ENCODE measurements at regions not wholly inside any gene's neighbourhood (a gene's known extent, or its start where the extent isn't known, plus 50 kb on each side); places are given as distances from the start of the nearest gene placed in this dataset.
"Not testable (repeated sequence)": the region's sequence is repeated elsewhere in the genome, so short reads cannot be mapped to it uniquely, and the experiment has no call there.

- no peaks in the 10 kb centered on the region for H4K20me1 ChIP-seq (ENCODE audit: control insufficient read depth, extremely low read depth, insufficient read depth, low read length)
- no peak overlapping the region for H3K4me2 ChIP-seq (ENCODE audit: extremely low read depth, insufficient read depth, low read length)
- H3K9ac ChIP-seq (ENCODE audit: insufficient read depth, low read length), result no peak overlapping the region
- H3K4me1 ChIP-seq (ENCODE audit: control insufficient read depth, extremely low read depth, insufficient read depth, low read length), result peaks cover 6% of the 10 kb centered on the region
- H3K27ac ChIP-seq (ENCODE audit: insufficient read depth, low read length), result no peak overlapping the region
- no peak overlapping the region for H3K4me3 ChIP-seq (replicated peaks in 1 of 4; ENCODE audit: control extremely low read depth in 1 of 4, insufficient read depth in 1 of 4, low read depth in 3 of 4, low read length in 4 of 4)
- H3K36me3 ChIP-seq (ENCODE audit: control insufficient read depth, insufficient read depth, low read length), result no peaks in the 10 kb centered on the region
- no peak overlapping the region for H2AFZ ChIP-seq (ENCODE audit: low read length)
- DNase-seq (ENCODE audit: low read depth in 2 of 2), result no peak
- no peaks in the 10 kb centered on the region for H3K9me3 ChIP-seq (ENCODE audit: control insufficient read depth, insufficient read depth, low read depth, low read length)
- no peaks in the 10 kb centered on the region for H3K79me2 ChIP-seq (ENCODE audit: control insufficient read depth, insufficient read depth, low read length)
- no peak for TF ChIP-seq EZH2 (IDR thresholded peaks at IDR 0.05; ENCODE audit: low read length, missing control alignments)
- no peak for TF ChIP-seq CTCF (conservative IDR thresholded peaks at IDR 0.05 in 1 of 2, IDR thresholded peaks at IDR 0.05 in 1 of 2; ENCODE audit: low read depth in 1 of 2, low read length in 2 of 2)
- H3K27me3 ChIP-seq (ENCODE audit: control insufficient read depth, insufficient read depth, low read length), result no peaks in the 10 kb centered on the region
Measured at GRCh38 chr2:75379476-75380210, 180.3 kb upstream of the TACR1 start.

GRCh38 chr2:75375646-75376582 is 176.6 kb upstream of the TACR1 start:
- H3K4me3 ChIP-seq (replicated peaks in 1 of 4; ENCODE audit: control extremely low read depth in 1 of 4, insufficient read depth in 1 of 4, low read depth in 3 of 4, low read length in 4 of 4), result no peak overlapping the region
- no peaks in the 10 kb centered on the region for H3K79me2 ChIP-seq (ENCODE audit: control insufficient read depth, insufficient read depth, low read length)
- H2AFZ ChIP-seq (ENCODE audit: low read length), result no peak overlapping the region
- no peak overlapping the region for H3K27ac ChIP-seq (ENCODE audit: insufficient read depth, low read length)
- no peaks in the 10 kb centered on the region for H3K36me3 ChIP-seq (ENCODE audit: control insufficient read depth, insufficient read depth, low read length)
- no peaks in the 10 kb centered on the region for H3K27me3 ChIP-seq (ENCODE audit: control insufficient read depth, insufficient read depth, low read length)
- no peak overlapping the region for H3K4me2 ChIP-seq (ENCODE audit: extremely low read depth, insufficient read depth, low read length)
- no peak for TF ChIP-seq CTCF (conservative IDR thresholded peaks at IDR 0.05 in 1 of 2, IDR thresholded peaks at IDR 0.05 in 1 of 2; ENCODE audit: low read depth in 1 of 2, low read length in 2 of 2)
- TF ChIP-seq EZH2 (IDR thresholded peaks at IDR 0.05; ENCODE audit: low read length, missing control alignments), result no peak
- peak in 1 of 2 donors; percentile 49 for DNase-seq (ENCODE audit: low read depth in 2 of 2)
- no peaks in the 10 kb centered on the region for H4K20me1 ChIP-seq (ENCODE audit: control insufficient read depth, extremely low read depth, insufficient read depth, low read length)
- H3K9me3 ChIP-seq (ENCODE audit: control insufficient read depth, insufficient read depth, low read depth, low read length), result no peaks in the 10 kb centered on the region
- peaks cover 6% of the 10 kb centered on the region for H3K4me1 ChIP-seq (ENCODE audit: control insufficient read depth, extremely low read depth, insufficient read depth, low read length)
- H3K9ac ChIP-seq (ENCODE audit: insufficient read depth, low read length), result no peak overlapping the region

- not testable (repeated sequence) for H3K9me3 ChIP-seq (ENCODE audit: control insufficient read depth, insufficient read depth, low read depth, low read length); H3K79me2 ChIP-seq (ENCODE audit: control insufficient read depth, insufficient read depth, low read length); H3K4me3 ChIP-seq (replicated peaks in 1 of 4; ENCODE audit: control extremely low read depth in 1 of 4, insufficient read depth in 1 of 4, low read depth in 3 of 4, low read length in 4 of 4); H4K20me1 ChIP-seq (ENCODE audit: control insufficient read depth, extremely low read depth, insufficient read depth, low read length); H3K4me2 ChIP-seq (ENCODE audit: extremely low read depth, insufficient read depth, low read length); H3K27me3 ChIP-seq (ENCODE audit: control insufficient read depth, insufficient read depth, low read length); H3K9ac ChIP-seq (ENCODE audit: insufficient read depth, low read length); H3K4me1 ChIP-seq (ENCODE audit: control insufficient read depth, extremely low read depth, insufficient read depth, low read length); H3K36me3 ChIP-seq (ENCODE audit: control insufficient read depth, insufficient read depth, low read length); H2AFZ ChIP-seq (ENCODE audit: low read length); H3K27ac ChIP-seq (ENCODE audit: insufficient read depth, low read length)
- DNase-seq (ENCODE audit: low read depth in 2 of 2), result peak; percentile 16 to 70
Measured at GRCh38 chr2:75374414-75374957, 175.2 kb upstream of the TACR1 start.

Data from fibroblast of lung (primary cell).